GM12878 (cell line): ENCODE measurements at regions not wholly inside any gene's neighbourhood (a gene's known extent, or its start where the extent isn't known, plus 50 kb on each side); places are given as distances from the start of the nearest gene placed in this dataset.

ENCODE experiments used
- BACH1 ChIP-seq: fragments of 450-650 bp; IDR thresholded peaks from 2 replicates; pipeline ENCODE4 v1.6.1; 2017; ENCODE audit warnings: mild to moderate bottlenecking, borderline replicate concordance
- CEBPZ ChIP-seq: fragments of 150-350 bp; IDR thresholded peaks from 2 replicates; pipeline ENCODE4 v1.6.1; 2016; ENCODE audit warnings: low read depth, low read length
- E2F4 ChIP-seq: IDR thresholded peaks from 2 replicates; pipeline ENCODE4 v1.6.1; 2012; ENCODE audit warnings: low read depth, low read length, improper control_type of control experiment
- EED ChIP-seq: sonication (generic); IDR thresholded peaks from 2 replicates; pipeline ENCODE4 v1.6.1; 2016; ENCODE audit warnings: antibody characterized with exemption, low read depth
- ESRRA ChIP-seq: IDR thresholded peaks from 2 replicates; pipeline ENCODE4 v1.6.1; 2012; ENCODE audit warnings: mild to moderate bottlenecking, low read length, improper control_type of control experiment
- GABPA ChIP-seq: IDR thresholded peaks from 2 replicates; pipeline ENCODE4 v1.6.1; 2014; ENCODE audit warnings: antibody characterized with exemption, low read depth, mild to moderate bottlenecking, inconsistent platforms
- HSF1 ChIP-seq: fragments of 150-350 bp; IDR thresholded peaks from 2 replicates; pipeline ENCODE4 v1.6.1; 2014; ENCODE audit warnings: mild to moderate bottlenecking, low read depth, low read length
- KAT2A ChIP-seq: conservative IDR thresholded peaks from 2 replicates; pipeline ENCODE4 v1.6.1; 2011; ENCODE audit warnings: low read depth, low read length; ENCODE audit not compliant: control insufficient read depth
- PKNOX1 ChIP-seq: fragments of 450-650 bp; IDR thresholded peaks from 2 replicates; pipeline ENCODE4 v1.6.1; 2016; ENCODE audit warnings: mild to moderate bottlenecking
- POLR2A ChIP-seq: IDR thresholded peaks from 2 replicates; pipeline ENCODE4 v1.6.1; 2011; ENCODE audit warnings: low read depth, mild to moderate bottlenecking, low read length
- SREBF2 ChIP-seq: IDR thresholded peaks from 2 replicates; pipeline ENCODE4 v1.6.1; 2012; ENCODE audit warnings: mild to moderate bottlenecking, low read length
- USF2 ChIP-seq: IDR thresholded peaks from 2 replicates; pipeline ENCODE4 v1.6.1; 2011; ENCODE audit warnings: low read depth, low read length, improper control_type of control experiment, borderline replicate concordance
- YBX1 ChIP-seq: fragments of 450-650 bp; IDR thresholded peaks from 2 replicates; pipeline ENCODE4 v1.6.1; 2016; ENCODE audit warnings: antibody characterized with exemption
- ZNF687 ChIP-seq: fragments of 450-650 bp; IDR thresholded peaks from 2 replicates; pipeline ENCODE4 v1.6.1; 2017; ENCODE audit warnings: mild to moderate bottlenecking, moderate library complexity

- TF ChIP-seq CEBPZ: no peak
- peak; percentile 92 for TF ChIP-seq BACH1
- peak; percentile 84 for TF ChIP-seq POLR2A
- TF ChIP-seq KAT2A: no peak
- TF ChIP-seq HSF1: no peak
- no peak for TF ChIP-seq SREBF2
- no peak for TF ChIP-seq YBX1
- TF ChIP-seq EED: no peak
- TF ChIP-seq E2F4: no peak
- TF ChIP-seq ESRRA: no peak
- no peak for TF ChIP-seq USF2
- TF ChIP-seq PKNOX1: no peak
- peak; percentile 88 for TF ChIP-seq ZNF687
- TF ChIP-seq GABPA: no peak
These were observed 192.6 kb downstream of the KATNAL1 start (continued) for GRCh38 chr13:30114571-30115256.
